Activated T-cell treated with anti-CD3 and anti-CD28 coated beads for 48 hours (primary cell): ENCODE measurements at regions not wholly inside any gene's neighbourhood (a gene's known extent, or its start where the extent isn't known, plus 50 kb on each side); places are given as distances from the start of the nearest gene placed in this dataset.

ENCODE experiments used
- DNase-seq: peaks from one replicate; pipeline ENCODE4 v3.0.0-alpha.2; 2020; ENCODE audit warnings: low read depth

- DNase-seq = no peak
Measured at GRCh38 chr14:83196236-83196635, 1662.6 kb upstream of the SEL1L start.

GRCh38 chr14:83197271-83197670 lies 1663.6 kb upstream of the SEL1L start:
- DNase-seq = no peak

GRCh38 chr14:83207550-83207949 lies 1673.9 kb upstream of the SEL1L start:
- no peak for DNase-seq

- no peak for DNase-seq
Measured at GRCh38 chr14:83208341-83208740, 1674.7 kb upstream of the SEL1L start.

GRCh38 chr14:83217492-83217891 lies 1683.8 kb upstream of the SEL1L start:
- no peak for DNase-seq

- no peak for DNase-seq
Measured at GRCh38 chr14:83247924-83248639, 1714.4 kb upstream of the SEL1L start.

GRCh38 chr14:83251402-83251801 lies 1717.7 kb upstream of the SEL1L start:
- DNase-seq = no peak

GRCh38 chr14:83253870-83254269 lies 1720.2 kb upstream of the SEL1L start:
- DNase-seq = no peak

GRCh38 chr14:83255015-83255726 lies 1721.5 kb upstream of the SEL1L start:
- no peak for DNase-seq

GRCh38 chr14:83255727-83256090 lies 1722.1 kb upstream of the SEL1L start:
- DNase-seq = no peak

GRCh38 chr14:83257466-83258439 lies 1724.1 kb upstream of the SEL1L start:
- no peak for DNase-seq

GRCh38 chr14:83260751-83261150 lies 1727.1 kb upstream of the SEL1L start:
- no peak for DNase-seq

GRCh38 chr14:83269583-83269982 lies 1735.9 kb upstream of the SEL1L start:
- no peak for DNase-seq

GRCh38 chr14:83271663-83272062 lies 1738.0 kb upstream of the SEL1L start:
- no peak for DNase-seq

GRCh38 chr14:83280719-83281118 lies 1747.1 kb upstream of the SEL1L start:
- no peak for DNase-seq

- no peak for DNase-seq
Measured at GRCh38 chr14:83282706-83283105, 1749.1 kb upstream of the SEL1L start.

- DNase-seq = no peak
Measured at GRCh38 chr14:83287300-83287699, 1753.6 kb upstream of the SEL1L start.

- no peak for DNase-seq
Measured at GRCh38 chr14:83289390-83289789, 1755.7 kb upstream of the SEL1L start.

GRCh38 chr14:83289896-83290295 lies 1756.2 kb upstream of the SEL1L start:
- DNase-seq = no peak

- no peak for DNase-seq
Measured at GRCh38 chr14:83290447-83290846, 1756.8 kb upstream of the SEL1L start.

GRCh38 chr14:83291714-83292113 lies 1758.1 kb upstream of the SEL1L start:
- DNase-seq = no peak

GRCh38 chr14:83294941-83295340 lies 1761.3 kb upstream of the SEL1L start:
- DNase-seq = no peak

GRCh38 chr14:83297361-83297760 lies 1763.7 kb upstream of the SEL1L start:
- DNase-seq = no peak
